CD4-positive, alpha-beta T cell treated with Interferon alpha-2 for 1 hour (primary cell): ENCODE measurements at regions not wholly inside any gene's neighbourhood (a gene's known extent, or its start where the extent isn't known, plus 50 kb on each side); places are given as distances from the start of the nearest gene placed in this dataset.
"Not testable (repeated sequence)": the region's sequence is repeated elsewhere in the genome, so short reads cannot be mapped to it uniquely, and the experiment has no call there.

Experiments
- DNase-seq, 2 donors: peaks; one replicate each; pipeline ENCODE4 v3.0.0-alpha.2; 2020 to 2022

DNA sequence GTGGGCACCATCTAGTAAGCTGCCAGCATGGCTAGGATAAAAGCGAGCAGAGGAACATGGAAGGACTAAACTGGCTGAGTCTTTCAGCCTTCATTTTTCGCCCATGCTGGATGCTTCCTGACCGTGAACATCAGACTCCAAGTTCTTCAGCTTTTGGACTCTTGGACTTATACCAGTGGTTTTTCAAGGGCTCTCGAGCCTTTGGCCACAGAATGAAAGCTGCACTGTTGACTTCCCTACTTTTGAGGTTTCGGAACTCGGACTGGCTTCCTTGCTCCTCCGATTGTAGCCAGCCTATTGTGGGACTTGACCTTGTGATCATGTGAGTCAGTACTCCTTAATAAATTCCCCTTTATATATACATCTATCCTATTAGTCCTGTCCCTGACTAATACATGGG is 785.1 kb upstream of the SLITRK6 start:
- DNase-seq, result no peak

DNA sequence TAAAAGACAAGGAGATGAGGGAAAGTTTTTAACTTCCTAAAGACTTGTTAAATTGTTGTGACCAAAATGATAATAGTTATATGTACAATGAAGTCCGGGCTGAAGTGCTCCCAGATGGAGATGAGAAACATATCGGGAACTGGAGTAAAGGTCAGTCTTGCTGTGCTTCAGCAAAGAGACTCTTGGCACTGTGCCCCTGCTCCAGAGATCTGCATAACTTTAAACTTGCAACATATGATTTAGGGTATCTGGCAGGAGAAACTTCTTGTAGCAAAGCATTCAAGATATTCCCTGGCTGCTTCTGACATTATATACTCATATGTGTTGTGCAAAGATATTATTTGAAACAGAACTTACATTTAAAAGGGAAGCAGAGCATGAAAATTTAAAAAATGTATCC is 786.6 kb upstream of the SLITRK6 start:
- DNase-seq, result no peak

DNA sequence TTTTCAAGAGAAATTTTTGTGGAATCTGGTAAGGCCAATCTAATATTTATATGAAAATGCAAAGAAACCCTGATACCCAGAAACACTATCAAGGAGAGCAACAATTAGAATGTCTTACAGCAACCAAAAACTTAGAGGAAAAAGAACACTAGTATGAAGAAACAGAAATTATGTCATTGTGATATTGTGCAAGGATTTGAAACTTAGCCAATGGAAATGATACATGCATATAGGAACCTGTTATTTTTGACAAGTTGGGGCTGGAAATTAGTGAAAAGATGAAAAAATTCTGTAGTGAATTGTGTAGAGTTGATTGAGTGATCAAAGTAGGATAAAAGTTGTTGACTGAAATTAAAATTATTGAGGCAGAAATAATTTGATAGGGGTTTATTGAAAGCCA is 792.6 kb upstream of the SLITRK6 start:
- DNase-seq, result no peak

DNA sequence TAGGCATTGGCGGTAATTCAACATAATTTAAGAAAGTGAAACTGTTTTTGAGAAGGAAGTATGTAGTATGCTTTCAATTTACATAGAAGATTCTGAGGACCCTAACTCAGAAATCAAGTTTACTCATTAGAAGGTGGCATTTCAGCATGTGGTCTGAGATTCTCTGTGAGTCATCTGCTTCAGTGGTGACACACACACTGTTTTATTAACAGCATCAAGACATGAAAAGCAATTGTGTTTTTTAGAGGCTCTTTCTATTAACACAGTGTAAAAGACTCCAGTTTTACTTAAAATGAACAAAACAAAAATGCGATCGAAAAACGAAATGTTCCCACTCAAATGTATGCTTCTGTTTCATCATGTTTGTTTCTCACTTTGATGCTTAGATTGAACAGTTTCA is 802.1 kb upstream of the SLITRK6 start:
- no peak for DNase-seq

DNA sequence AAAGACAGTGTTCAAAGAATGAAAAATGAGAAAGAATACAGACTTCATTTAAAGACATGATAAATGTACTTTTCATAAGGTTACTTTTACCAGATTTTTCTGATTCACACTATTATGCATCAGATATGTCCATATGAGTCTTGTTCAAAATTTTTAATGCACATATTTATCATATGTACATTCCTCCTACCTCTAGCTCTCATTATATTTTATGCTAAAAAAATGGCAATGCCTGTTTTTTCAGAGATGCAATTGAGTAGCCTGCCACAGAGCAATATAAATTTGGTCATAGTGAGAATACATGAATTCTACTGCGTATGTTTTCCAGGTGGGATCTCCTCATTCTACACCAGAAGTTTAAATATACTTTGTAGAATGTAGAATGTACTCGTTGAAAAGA is 807.0 kb upstream of the SLITRK6 start:
- no peak for DNase-seq

DNA sequence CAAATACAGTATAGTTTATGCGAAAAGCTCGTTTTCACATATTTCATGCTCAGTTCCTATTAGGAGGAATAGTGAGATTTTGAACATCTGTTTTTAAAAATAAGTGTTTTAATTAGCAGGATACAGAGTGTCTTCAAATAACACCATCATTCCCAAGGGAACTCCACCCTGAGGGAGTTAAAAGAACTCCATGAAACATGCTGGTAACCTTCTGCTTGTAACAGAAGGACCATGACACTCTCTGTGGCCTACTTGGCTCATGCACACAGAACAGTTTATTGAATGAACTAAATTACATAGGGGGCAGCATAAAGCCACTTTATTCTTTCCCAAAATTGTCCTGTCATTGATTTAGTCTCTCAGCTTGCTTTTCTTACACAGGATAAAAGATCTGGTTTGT is 809.5 kb upstream of the SLITRK6 start:
- DNase-seq, result no peak

DNA sequence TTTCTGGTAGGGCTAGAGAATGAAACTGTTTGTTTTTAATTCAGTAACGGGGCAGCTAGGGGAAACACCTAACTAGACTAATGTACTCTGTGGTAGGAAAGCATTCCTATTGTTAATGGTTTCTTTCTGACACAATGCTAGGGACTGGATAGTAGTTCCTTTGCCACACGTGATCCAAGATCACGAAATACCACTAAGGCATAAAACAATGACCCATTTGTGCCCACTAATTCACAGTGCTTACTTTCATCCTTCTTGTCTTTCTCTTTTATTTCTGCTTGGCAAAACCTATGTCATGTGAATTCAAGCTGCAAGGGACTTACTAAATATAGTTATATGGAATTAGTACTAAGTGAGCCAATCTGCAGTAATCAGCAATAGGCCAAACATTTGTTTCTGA is 834.1 kb upstream of the SLITRK6 start:
- DNase-seq, result no peak

DNA sequence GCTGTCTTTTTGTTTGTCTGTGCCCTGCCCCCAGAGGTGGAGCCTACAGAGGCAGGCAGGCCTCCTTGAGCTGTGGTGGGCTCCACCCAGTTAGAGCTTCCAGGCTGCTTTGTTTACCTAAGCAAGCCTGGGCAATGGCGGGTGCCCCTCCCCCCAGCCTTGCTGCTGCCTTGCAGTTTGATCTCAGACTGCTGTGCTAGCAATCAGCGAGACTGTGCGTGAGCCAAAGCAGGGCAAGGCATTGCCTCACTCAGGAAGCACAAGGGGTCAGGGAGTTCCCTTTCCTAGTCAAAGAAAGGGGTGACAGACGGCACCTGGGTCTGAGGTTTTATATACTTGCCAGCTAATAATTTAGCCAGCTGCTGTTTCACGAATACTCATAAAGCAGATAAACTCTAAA is 852.0 kb upstream of the SLITRK6 start:
- DNase-seq, result not testable (repeated sequence)

DNA sequence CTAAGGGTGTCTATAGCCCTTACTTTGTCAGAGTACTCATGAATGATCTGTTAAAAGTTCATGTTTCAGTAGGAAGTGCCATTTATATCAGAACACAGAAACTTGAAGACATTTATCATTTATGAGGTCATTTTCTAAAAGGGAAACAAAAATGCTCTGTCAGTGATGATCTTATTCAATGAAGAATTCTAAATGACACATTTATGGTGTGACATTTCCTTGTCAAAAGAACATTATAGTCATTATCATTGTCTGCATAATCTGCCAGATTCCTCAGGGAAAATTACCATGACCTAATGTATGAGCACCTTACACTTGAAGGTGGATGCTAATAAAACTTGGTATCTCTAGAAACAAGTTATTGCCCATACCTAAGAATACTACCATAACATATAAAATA is 853.8 kb upstream of the SLITRK6 start:
- no peak for DNase-seq

DNA sequence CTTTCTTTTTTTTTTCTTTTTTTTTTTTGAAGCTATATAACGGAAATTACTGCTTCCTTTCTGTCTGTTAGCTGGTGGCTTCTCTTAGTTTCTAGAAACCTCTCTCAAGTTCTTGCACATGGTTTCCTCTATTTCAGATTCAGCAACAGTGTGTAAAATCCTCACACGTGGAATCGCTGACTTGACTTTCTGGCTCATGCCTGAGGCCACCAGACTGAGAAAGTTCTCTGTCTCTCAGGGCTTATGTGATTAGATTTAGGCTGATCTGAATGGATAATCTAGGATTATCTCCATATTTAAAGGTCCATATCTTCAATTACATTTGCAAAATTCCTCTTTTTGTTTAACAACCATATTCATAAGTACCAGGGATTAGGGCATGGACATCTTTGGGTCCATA is 856.3 kb upstream of the SLITRK6 start:
- DNase-seq, result no peak

DNA sequence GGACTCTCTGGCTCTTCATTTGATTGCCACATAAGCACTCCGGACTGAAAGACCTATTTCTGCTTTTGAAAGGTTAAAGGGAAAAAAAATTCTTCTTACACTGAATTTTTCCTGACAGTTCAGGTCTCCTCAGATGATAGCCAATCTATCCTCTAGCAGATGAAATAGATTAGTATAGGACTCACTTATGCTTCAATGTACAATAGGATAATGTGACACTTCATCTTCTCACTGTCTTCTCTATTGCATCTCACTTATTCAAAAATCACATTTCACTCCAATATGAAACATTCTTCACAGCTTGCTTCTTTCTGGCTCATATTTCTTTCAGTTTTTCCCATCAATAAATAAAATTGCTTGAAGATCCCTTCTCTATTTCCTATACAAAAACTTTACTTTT is 860.9 kb upstream of the SLITRK6 start:
- no peak for DNase-seq

DNA sequence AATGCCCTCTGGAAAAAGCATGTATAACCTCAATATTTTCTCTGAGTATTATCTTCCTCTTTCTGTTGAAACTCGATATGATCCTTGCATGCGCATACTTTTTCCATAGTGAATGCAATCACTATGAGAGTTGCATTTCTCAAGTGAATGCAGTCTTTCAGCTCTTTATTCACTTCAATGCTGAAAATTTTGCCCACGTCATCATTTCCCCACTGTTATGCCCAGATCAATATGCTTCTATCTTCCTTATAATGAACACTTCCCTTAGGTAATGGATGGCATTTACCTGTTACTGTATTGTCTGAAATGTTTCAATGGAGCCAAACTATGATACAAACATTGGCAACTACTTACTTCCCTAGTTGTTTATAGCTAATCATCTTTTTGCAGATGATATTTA is 866.6 kb upstream of the SLITRK6 start:
- DNase-seq, result no peak

DNA sequence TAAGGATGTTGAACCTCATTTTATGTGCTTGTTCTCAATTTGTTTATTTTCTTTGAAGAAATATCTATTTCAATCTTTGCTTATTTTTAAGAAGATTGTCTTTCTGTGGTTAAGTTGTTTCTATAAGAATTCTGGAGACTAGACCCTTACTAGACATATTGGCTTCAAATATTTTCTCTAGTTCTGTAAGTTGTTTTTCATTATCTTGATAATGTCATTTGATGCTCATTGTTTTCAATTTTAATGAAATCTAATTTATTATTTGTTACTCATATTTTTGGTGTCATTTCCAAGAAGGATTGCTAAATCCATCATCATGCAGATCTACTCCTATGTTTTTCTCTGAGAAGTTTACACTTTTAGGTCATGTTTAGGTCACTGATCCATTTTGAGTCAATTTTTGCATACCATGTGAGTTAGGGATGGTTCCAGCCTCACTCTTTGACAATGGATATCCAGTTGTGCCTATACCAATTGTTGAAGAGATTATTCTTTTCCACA is 874.8 kb upstream of the SLITRK6 start:
- no peak for DNase-seq

DNA sequence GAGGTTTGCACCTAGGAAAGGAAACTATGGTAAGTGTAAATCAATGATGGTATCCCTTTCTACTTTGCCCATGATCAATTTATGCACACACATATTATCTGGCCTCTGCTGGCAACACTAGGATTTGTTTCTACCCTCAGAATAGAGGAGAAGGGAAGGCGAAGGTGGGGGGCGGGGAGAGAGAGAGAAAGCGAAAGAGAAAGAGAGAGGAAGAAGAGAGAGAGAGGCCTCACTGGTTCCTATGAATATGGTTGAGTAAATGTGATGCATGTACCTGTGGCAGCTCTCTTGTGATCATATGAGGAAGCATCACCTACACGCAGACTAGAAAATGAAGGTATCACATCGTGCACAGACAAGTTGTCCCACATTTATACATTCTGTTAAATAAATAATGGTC is 882.0 kb upstream of the SLITRK6 start:
- DNase-seq, result no peak

DNA sequence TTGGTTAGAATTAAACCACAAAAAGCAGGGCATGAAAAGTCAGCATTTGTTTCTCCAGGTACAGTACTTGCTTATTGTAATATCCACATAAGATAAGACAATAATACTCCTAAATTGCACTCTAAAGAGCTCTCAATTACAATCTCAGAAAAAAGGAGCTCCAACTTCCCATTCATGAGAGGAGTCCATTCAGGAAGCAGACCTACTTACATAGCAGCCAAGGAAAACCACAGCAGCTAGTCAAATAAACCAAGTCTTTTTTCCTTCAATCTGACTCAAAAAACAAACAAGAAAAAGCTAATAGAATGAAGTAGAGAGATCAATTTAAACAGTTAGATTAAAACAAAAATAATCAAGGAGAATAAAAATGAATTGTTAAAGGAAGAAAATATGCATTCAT is 885.2 kb upstream of the SLITRK6 start:
- DNase-seq, result no peak

DNA sequence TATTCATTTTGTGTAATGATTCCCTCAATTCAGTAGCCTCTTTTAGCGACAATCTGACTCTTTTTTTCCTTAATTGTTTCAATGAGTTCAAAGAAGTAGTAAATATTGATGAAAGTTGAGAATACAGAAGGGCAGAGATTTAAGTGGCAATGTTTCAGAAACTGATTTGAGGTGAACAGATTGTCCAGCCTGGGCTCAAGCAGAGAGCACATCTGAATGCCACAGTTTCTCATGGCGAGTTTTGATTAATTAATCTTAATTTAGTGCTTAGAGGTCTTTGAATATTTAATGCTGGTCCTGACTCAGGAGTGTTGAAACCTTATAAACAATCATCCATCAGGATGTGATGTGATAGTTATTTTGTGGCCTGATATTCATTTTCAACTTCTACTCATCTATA is 890.7 kb upstream of the SLITRK6 start:
- no peak for DNase-seq

DNA sequence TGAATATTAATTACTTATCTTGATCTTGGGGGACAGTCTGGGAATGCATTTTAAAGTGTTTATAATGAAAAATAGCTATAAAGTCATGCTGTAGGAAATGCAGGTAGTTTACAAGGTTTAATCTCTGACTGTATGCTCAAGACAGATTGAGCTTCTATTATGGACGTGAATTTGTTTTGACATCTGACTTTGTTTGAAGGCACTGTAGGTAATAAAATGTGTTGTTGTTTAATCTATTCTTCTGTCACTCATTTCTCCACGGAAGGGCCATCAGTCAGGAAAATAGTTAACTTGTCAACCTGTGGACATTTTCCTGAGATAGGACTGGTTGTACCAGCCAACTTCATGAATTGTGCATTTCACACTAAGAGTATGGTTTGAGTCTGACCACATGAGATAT is 893.1 kb upstream of the SLITRK6 start:
- no peak for DNase-seq

DNA sequence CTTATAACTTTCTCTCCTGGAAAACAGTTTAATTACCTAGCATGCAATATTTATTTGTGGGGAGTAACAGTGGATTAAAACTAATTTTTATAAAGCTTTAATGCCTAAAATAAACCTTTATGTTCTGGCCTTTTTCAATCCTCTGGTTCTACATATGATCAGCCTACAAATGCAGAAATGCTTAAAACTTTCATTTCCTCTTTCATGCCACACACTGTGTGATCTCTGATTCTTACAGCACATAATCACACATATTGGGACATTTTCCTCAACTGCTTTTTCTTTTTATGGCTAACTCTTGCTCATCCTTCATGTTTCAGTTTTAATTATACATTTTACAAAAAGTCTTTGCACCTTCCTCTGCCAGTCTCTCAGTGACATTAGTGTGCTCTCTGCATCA is 910.8 kb upstream of the SLITRK6 start:
- DNase-seq, result no peak

DNA sequence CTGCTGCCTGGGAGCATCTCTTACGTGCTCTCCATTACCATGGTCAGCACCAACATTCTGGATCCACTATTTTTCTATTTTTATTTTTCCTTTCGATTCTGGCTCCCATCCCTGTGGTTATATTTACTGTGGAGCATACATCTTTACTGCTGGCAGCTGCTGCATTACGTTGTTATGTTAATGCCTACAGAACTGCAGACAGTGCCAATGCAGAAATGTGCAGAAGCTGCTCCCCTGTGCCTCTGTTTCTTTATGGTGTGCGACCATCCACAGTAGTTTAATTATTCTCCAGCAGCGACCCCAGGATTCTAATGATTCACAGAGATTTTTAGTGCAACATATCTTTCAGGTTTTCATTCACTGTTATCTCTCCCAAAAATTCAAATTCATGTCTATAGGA is 911.7 kb upstream of the SLITRK6 start:
- DNase-seq, result no peak

DNA sequence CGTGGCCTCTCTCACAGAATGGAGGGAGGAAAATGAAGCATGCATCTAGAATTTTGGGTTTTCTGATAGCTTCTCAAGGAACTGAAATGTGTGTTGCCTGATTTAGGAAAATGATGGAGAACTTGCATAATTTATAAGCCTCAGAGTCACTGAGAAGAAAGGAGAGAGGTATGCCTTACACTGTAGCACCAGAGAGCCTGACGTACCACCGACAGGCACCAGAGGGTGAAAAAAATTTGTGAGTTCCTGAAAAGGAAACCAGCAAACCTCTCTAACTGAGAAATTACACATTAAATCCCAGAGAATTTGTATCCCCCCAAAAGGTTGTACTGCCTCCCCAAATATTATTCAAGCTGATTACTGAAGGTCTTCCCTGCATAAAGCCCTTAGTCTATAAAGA is 915.3 kb upstream of the SLITRK6 start:
- DNase-seq, result no peak

DNA sequence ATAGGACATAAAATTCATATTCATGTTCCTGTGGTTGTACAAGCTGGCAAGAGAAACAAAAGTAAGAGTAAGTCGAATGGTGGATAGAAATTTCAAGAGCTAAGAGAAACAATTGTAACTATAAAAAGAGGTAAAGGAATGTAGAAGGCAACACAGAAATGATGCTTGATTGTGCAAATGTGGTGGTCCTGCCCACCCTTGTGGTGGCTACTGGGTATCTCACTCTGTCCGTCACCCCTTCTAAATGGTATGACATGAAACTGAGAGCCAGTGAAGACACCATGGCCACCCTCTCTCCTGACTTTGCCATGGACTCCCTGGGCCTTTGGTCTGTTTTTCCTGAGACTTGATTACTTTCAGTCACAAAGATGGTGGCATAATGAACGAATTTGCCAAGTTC is 925.9 kb upstream of the SLITRK6 start:
- DNase-seq, result no peak

DNA sequence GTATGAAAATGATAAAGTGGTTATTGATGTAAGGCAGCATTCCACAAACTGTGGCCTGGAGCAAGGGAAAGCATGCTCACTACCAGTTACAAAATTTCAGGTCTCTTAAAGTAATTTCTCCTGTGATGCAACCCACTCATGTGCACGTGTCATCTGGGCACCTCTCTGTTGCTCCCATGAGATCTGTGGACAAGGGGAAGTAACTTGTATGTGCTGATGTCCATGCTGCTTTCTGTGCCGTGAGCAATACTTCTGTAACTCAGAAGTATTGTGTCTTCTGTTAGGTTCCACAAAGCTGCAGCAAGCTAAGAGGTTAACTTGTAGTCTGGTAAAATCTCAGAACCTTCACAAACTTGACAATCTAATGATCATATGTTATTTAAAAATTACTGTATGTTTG is 930.0 kb upstream of the SLITRK6 start:
- DNase-seq, result no peak

DNA sequence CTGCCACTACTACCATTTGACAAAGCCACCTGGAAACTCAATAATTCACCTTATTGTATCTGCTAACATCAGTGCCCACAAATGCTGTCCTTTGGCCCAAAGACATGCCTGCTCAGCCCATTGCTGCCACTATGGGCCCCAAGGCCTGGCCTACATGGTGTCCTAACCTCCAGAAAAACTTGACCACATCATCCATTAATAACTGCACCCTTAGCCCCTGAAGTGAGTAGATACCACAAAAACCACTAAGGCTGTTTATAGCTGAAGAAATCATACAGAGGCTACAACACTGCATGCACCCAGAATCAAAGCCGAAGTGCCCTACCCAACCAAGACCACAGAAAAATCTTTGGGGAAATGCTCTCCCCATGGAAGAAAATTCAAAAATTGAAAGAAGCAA is 932.8 kb upstream of the SLITRK6 start:
- no peak for DNase-seq

DNA sequence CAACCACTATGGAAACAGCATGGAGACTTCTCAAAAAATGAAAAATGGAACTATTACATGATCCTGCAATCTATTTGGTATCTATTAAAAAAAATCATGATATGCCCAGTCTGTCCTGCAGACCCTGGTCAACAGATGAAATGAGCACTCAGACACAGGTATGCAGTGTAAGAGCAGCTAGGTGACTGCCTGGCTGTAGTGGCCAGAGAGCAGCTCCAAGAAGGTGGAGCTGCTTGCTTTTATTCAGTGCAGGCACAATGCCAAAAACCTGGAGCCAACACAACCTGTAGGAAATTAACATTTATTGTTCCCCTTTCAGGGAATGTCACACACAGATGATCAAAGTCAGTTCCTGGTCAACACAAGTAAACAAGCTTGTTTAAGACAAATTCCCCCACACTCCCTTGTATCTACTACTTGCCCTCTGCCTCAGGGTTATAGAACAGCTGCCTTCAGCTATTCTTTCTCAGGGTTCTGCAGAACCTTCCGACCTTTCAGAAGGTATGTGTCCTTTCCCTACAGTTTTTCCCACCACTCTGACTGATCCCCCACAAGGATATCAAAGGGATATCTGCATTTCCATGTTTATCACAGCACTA is 933.7 kb upstream of the SLITRK5 start:
- DNase-seq, result no peak

DNA sequence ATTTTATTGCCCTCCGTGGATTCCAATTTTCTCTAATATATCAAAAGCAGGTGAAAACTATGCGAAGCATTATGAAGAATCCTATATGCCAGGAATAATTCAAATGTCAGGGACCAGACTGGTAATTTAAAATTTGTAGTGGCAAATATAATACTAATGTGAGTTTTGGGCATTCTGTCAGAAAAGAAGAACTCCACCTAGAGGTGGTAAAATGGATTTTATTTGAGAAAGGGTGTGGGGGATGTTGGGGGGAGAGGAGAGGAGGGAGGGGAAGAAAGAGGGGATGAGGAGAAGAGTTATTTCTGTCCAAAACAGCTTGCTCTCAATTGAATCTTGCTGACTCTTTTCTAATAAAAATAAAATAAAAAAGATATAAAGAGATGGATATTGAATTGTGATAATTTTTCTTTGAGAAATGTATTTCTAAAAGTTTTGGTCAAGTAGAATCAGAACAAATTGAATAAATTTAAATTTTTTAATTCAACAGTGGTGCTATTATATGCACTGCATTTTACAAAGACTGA is 929.3 kb upstream of the SLITRK5 start:
- DNase-seq, result no peak
